SK-N-SH (cell line): ENCODE measurements at regions not wholly inside any gene's neighbourhood (a gene's known extent, or its start where the extent isn't known, plus 50 kb on each side); places are given as distances from the start of the nearest gene placed in this dataset.

Experiments
- CTCF ChIA-PET: fragments of 300-600, 350-600 bp; formaldehyde crosslinking; extraction: SDS; loops from one replicate; lab custom pipeline; 2021; lab: Yijun Ruan, JAX
- POLR2A ChIA-PET: fragments of 350-600 bp; sonication (Branson Sonifier 250); formaldehyde crosslinking; extraction: SDS; loops from one replicate; lab custom pipeline; 2020; ENCODE audit warnings: antibody characterized with exemption, inconsistent platforms; lab: Yijun Ruan, JAX
- DNase-seq: peaks from one replicate; pipeline ENCODE4 v3.0.0; 2012
- H2AFZ ChIP-seq: fragments of 200-600 bp; sonication (generic); 2 replicates; pipeline ENCODE4 v1.8.1; 2016; ENCODE audit warnings: antibody characterized with exemption, mild to moderate bottlenecking, low read depth
- H3F3A ChIP-seq: fragments of 200-600 bp; sonication (generic); replicated peaks from 2 replicates; pipeline ENCODE3; 2016; ENCODE audit warnings: antibody characterized with exemption, mild to moderate bottlenecking; ENCODE audit not compliant: insufficient read depth
- H3K27ac ChIP-seq, 2 experiments: fragments of 200-500 bp in 1 of 2; fragments of 200-600 bp in 1 of 2; sonication (Bioruptor generic) in 1 of 2; sonication (generic), shearing (Covaris generic) in 1 of 2; 2 replicates each; pipeline versions ENCODE4 v1.5.1 to v1.6.1; 2014 to 2016; ENCODE audit warnings: low read depth in 2 of 2, inconsistent platforms in 1 of 2, low read length in 1 of 2, mild to moderate bottlenecking in 1 of 2, mixed read lengths in 1 of 2
- H3K27me3 ChIP-seq: fragments of 200-600 bp; sonication (generic), shearing (Covaris generic); 2 replicates; pipeline ENCODE4 v1.6.1; 2016; ENCODE audit warnings: mixed run types; ENCODE audit not compliant: insufficient read depth
- H3K36me3 ChIP-seq, 2 experiments: fragments of 200-500 bp in 1 of 2; fragments of 200-600 bp in 1 of 2; sonication (Bioruptor generic) in 1 of 2; sonication (generic) in 1 of 2; replicated peaks in 1 of 2; 2 replicates each; pipeline versions ENCODE3 to v1.5.1; 2014 to 2016; ENCODE audit warnings: low read length in 1 of 2, mild to moderate bottlenecking in 1 of 2; ENCODE audit not compliant: insufficient read depth in 2 of 2, control insufficient read depth in 1 of 2
- H3K4me1 ChIP-seq, 2 experiments: fragments of 200-500 bp in 1 of 2; fragments of 200-600 bp in 1 of 2; sonication (Bioruptor generic) in 1 of 2; sonication (generic), shearing (Covaris generic) in 1 of 2; 2 replicates each; pipeline versions ENCODE4 v1.5.1 to v1.6.1; 2014 to 2016; ENCODE audit warnings: low read depth in 1 of 2, low read length in 1 of 2, mixed run types in 1 of 2; ENCODE audit not compliant: insufficient read depth in 2 of 2, control insufficient read depth in 1 of 2
- H3K4me2 ChIP-seq: fragments of 200-600 bp; sonication (generic), shearing (Covaris generic); 2 replicates; pipeline ENCODE4 v1.6.1; 2017; ENCODE audit warnings: mixed run types
- H3K4me3 ChIP-seq, 2 experiments: fragments of 200-500 bp in 1 of 2; fragments of 200-600 bp in 1 of 2; sonication (Bioruptor generic) in 1 of 2; sonication (generic), shearing (Covaris generic) in 1 of 2; 2 replicates each; pipeline versions ENCODE4 v1.5.1 to v1.8.1; 2014 to 2016; ENCODE audit warnings: low read depth in 2 of 2, inconsistent platforms in 1 of 2, low read length in 1 of 2, mild to moderate bottlenecking in 1 of 2, mixed read lengths in 1 of 2, moderate library complexity in 1 of 2
- H3K79me2 ChIP-seq: fragments of 200-600 bp; sonication (generic); 2 replicates; pipeline ENCODE4 v1.8.1; 2017; ENCODE audit warnings: mild to moderate bottlenecking; ENCODE audit not compliant: insufficient read depth
- H3K9ac ChIP-seq: fragments of 200-600 bp; sonication (generic); 2 replicates; pipeline ENCODE4 v1.6.1; 2017; ENCODE audit warnings: mixed run types
- H3K9me2 ChIP-seq: fragments of 200-600 bp; sonication (generic); 2 replicates; pipeline ENCODE4 v1.6.1; 2017; ENCODE audit warnings: mixed run types
- H3K9me3 ChIP-seq: fragments of 200-600 bp; sonication (generic); 2 replicates; pipeline ENCODE4 v1.6.1; 2017; ENCODE audit warnings: mixed run types, mild to moderate bottlenecking, moderate library complexity
- H4K20me1 ChIP-seq: fragments of 200-600 bp; sonication (generic); 2 replicates; pipeline ENCODE4 v1.6.1; 2017; ENCODE audit warnings: mild to moderate bottlenecking, mixed run types; ENCODE audit not compliant: insufficient read depth
- ELF1 ChIP-seq: IDR thresholded peaks from 2 replicates; pipeline ENCODE4 v1.4.0; 2012
- EP300 ChIP-seq, 2 experiments: IDR thresholded peaks; 2 replicates each; pipeline versions ENCODE4 v1.4.0 to v1.6.1; 2012; ENCODE audit warnings: borderline replicate concordance in 1 of 2, low read depth in 1 of 2, low read length in 1 of 2
- FOSL2 ChIP-seq: IDR thresholded peaks from 2 replicates; pipeline ENCODE4 v1.4.0; 2012; ENCODE audit warnings: low read depth, mild to moderate bottlenecking, moderate library complexity, borderline replicate concordance
- FOXJ3 ChIP-seq: sonication (generic); formaldehyde crosslinking; IDR thresholded peaks from 2 replicates; pipeline ENCODE4 v1.5.1; 2020; ENCODE audit warnings: mild to moderate bottlenecking, missing genetic modification reagents
- FOXM1 ChIP-seq: IDR thresholded peaks from 2 replicates; pipeline ENCODE4 v1.4.0; 2012; ENCODE audit warnings: low read depth, mild to moderate bottlenecking
- GATA2 ChIP-seq: sonication (generic); formaldehyde crosslinking; IDR thresholded peaks from 2 replicates; pipeline ENCODE4 v1.5.0; 2020; ENCODE audit warnings: mild to moderate bottlenecking, missing genetic modification reagents
- JUND ChIP-seq: IDR thresholded peaks from 2 replicates; pipeline ENCODE4 v1.4.0; 2012
- RCOR1 ChIP-seq: fragments of 150-350 bp; IDR thresholded peaks from 2 replicates; pipeline ENCODE4 v1.6.1; 2017; ENCODE audit warnings: antibody characterized with exemption, low read length
- REST ChIP-seq: IDR thresholded peaks from 2 replicates; pipeline ENCODE4 v1.6.1; 2012; ENCODE audit warnings: mild to moderate bottlenecking, low read depth, low read length, moderate library complexity
- RXRA ChIP-seq: IDR thresholded peaks from 2 replicates; pipeline ENCODE4 v1.4.0; 2012; ENCODE audit warnings: low read depth, mild to moderate bottlenecking, borderline replicate concordance
- SMC3 ChIP-seq: IDR thresholded peaks from 2 replicates; pipeline ENCODE4 v1.6.1; 2012; ENCODE audit warnings: low read depth, low read length, improper control_type of control experiment
- WGBS: methylation state at CpG from one replicate; pipeline ENCODE4 v1.1.6; 2017; ENCODE audit warnings: low lambda C conversion rate; 5-methylcytosine and 5-hydroxymethylcytosine counted together

- no peak for TF ChIP-seq REST
- TF ChIP-seq, all 33 proteins: peak for 0
These were observed 244.6 kb upstream of the RND3 start (continued) for GRCh38 chr2:150732064-150732463.

- no peaks in the 10 kb centered on the region for H3K36me3 ChIP-seq
- H3K9me2 ChIP-seq: no peaks in the 10 kb centered on the region
- peak overlapping the region in 1 of 2 experiments; percentile 34; a peak in 2 of 4 replicates for H3K27ac ChIP-seq
- 0 out of 4 replicates have a peak, but pooled peaks of 1 of the 2 experiments have one; percentile 17 for TF ChIP-seq EP300 (IDR thresholded peaks at IDR 0.05; ENCODE audit: borderline replicate concordance in 1 of 2, low read depth in 1 of 2, low read length in 1 of 2)
- peak; percentile 43; the same call in 1 of the 2 replicates for TF ChIP-seq FOSL2
- peak; percentile 26; the same call in 1 of the 2 replicates for TF ChIP-seq JUND
- no peak for TF ChIP-seq ELF1
- TF ChIP-seq FOXJ3 (CRISPR knock-in tag): no peak
- TF ChIP-seq, all 33 proteins: peak for 3
- Histone ChIP-seq H3K4me2 (no peak overlapping the region), H3K4me1 (peaks cover 0 to 4% of the 10 kb centered on the region in 2 experiments; a peak in 2 of 4 replicates), H3K79me2 (no peaks in the 10 kb centered on the region; the same call in 1 of the 2 replicates), H3F3A (no peaks in the 10 kb centered on the region), H2AFZ (peak overlapping the region; percentile 17; the same call in 1 of the 2 replicates), H3K27me3 (no peaks in the 10 kb centered on the region), H4K20me1 (no peaks in the 10 kb centered on the region), H3K9me3 (no peaks in the 10 kb centered on the region), H3K4me3 (no peak overlapping the region), H3K9ac (no peak overlapping the region)
- WGBS: 62% methylated on average over 4 of the region's 4 CpGs
- no peak for DNase-seq
- ChIA-PET CTCF (no interaction called here), POLR2A (no interaction called here)
These were observed 242.1 kb upstream of the RND3 start for GRCh38 chr2:150729495-150729955.

GRCh38 chr2:150718280-150718679, 230.8 kb upstream of the RND3 start:
- no peaks in the 10 kb centered on the region; a peak in 2 of 4 replicates for H3K4me1 ChIP-seq
- H3K9me3 ChIP-seq: no peaks in the 10 kb centered on the region
- H3K4me2 ChIP-seq: no peak overlapping the region
- no peak overlapping the region for H3K4me3 ChIP-seq
- ChIA-PET CTCF (interaction anchor here (1.2 kb wide), 1 partner anchor 11 kb away, joined by 4 read pairs; no protein-coding TSS in a partner anchor), POLR2A (no interaction called here)
- H3K9ac ChIP-seq: no peak overlapping the region
- no peaks in the 10 kb centered on the region for H3K9me2 ChIP-seq
- H3K27ac ChIP-seq: peak overlapping the region in 1 of 2 experiments; percentile 53; a peak in 2 of 4 replicates
- H2AFZ ChIP-seq: no peak overlapping the region
- peak; percentile 11 for DNase-seq
- WGBS: 29% methylated on average over 1 of the region's 1 CpG
- no peaks in the 10 kb centered on the region for H3K79me2 ChIP-seq
- no peaks in the 10 kb centered on the region for H3K27me3 ChIP-seq
- H3K36me3 ChIP-seq: no peaks in the 10 kb centered on the region
- peak in 1 of 2 experiments; percentile 43; a peak in 1 of 4 replicates for TF ChIP-seq EP300 (IDR thresholded peaks at IDR 0.05; ENCODE audit: borderline replicate concordance in 1 of 2, low read depth in 1 of 2, low read length in 1 of 2)
- peak; percentile 63; the same call in 1 of the 2 replicates for TF ChIP-seq RCOR1
- TF ChIP-seq FOXM1: no peak
- no peak for TF ChIP-seq SMC3
- peak; percentile 53; the same call in 1 of the 2 replicates for TF ChIP-seq GATA2
- no peak for TF ChIP-seq RXRA
- no peaks in the 10 kb centered on the region for H3F3A ChIP-seq
- no peaks in the 10 kb centered on the region for H4K20me1 ChIP-seq
